UCSD-AML1 (cell line): ENCODE measurements at regions not wholly inside any gene's neighbourhood (a gene's known extent, or its start where the extent isn't known, plus 50 kb on each side); places are given as distances from the start of the nearest gene placed in this dataset.
"Not testable (repeated sequence)": the region's sequence is repeated elsewhere in the genome, so short reads cannot be mapped to it uniquely, and the experiment has no call there.

ENCODE experiments used
- DNase-seq: peaks from one replicate; lab custom pipeline; 2025; ENCODE audit not compliant: unreplicated experiment; lab: John Stamatoyannopoulos, UW

GRCh38 chr7:92973974-92974373 is 137.6 kb upstream of the CDK6 start:
- no peak for DNase-seq

- DNase-seq = no peak
Observed at GRCh38 chr7:92973293-92973731, 136.9 kb upstream of the CDK6 start.

GRCh38 chr7:92972441-92972840 is 136.1 kb upstream of the CDK6 start:
- DNase-seq = no peak

GRCh38 chr7:92969061-92969460 is 132.7 kb upstream of the CDK6 start:
- DNase-seq = no peak

GRCh38 chr7:92968502-92968901 is 132.1 kb upstream of the CDK6 start:
- no peak for DNase-seq

- no peak for DNase-seq
Observed at GRCh38 chr7:92967238-92967637, 130.9 kb upstream of the CDK6 start.

GRCh38 chr7:92964141-92964540 is 127.8 kb upstream of the CDK6 start:
- no peak for DNase-seq

GRCh38 chr7:92963566-92963965 is 127.2 kb upstream of the CDK6 start:
- no peak for DNase-seq

GRCh38 chr7:92961961-92962360 is 125.6 kb upstream of the CDK6 start:
- no peak for DNase-seq

- no peak for DNase-seq
Observed at GRCh38 chr7:92956575-92956974, 120.2 kb upstream of the CDK6 start.

GRCh38 chr7:92955081-92955480 is 118.7 kb upstream of the CDK6 start:
- no peak for DNase-seq

GRCh38 chr7:92953657-92954056 is 117.3 kb upstream of the CDK6 start:
- DNase-seq = no peak

GRCh38 chr7:92949748-92950147 is 113.4 kb upstream of the CDK6 start:
- no peak for DNase-seq

- DNase-seq = no peak
Observed at GRCh38 chr7:92945840-92946239, 109.5 kb upstream of the CDK6 start.

- no peak for DNase-seq
Observed at GRCh38 chr7:92944633-92945032, 108.3 kb upstream of the CDK6 start.

- DNase-seq = not testable (repeated sequence)
Observed at GRCh38 chr7:92942706-92943105, 106.3 kb upstream of the CDK6 start.

GRCh38 chr7:92939666-92940360 is 103.4 kb upstream of the CDK6 start:
- DNase-seq = no peak

- no peak for DNase-seq
Observed at GRCh38 chr7:92934096-92934495, 97.7 kb upstream of the CDK6 start.

GRCh38 chr7:92932450-92932849 is 96.1 kb upstream of the CDK6 start:
- DNase-seq = no peak

- DNase-seq = no peak
Observed at GRCh38 chr7:92930404-92930803, 94.0 kb upstream of the CDK6 start.

GRCh38 chr7:92926697-92927044 is 90.3 kb upstream of the CDK6 start:
- no peak for DNase-seq

- no peak for DNase-seq
Observed at GRCh38 chr7:92925876-92926696, 89.7 kb upstream of the CDK6 start.

- DNase-seq = no peak
Observed at GRCh38 chr7:92924800-92925199, 88.4 kb upstream of the CDK6 start.
